HepG2 (cell line): ENCODE measurements at regions not wholly inside any gene's neighbourhood (a gene's known extent, or its start where the extent isn't known, plus 50 kb on each side); places are given as distances from the start of the nearest gene placed in this dataset.

Experiments
- CTCF ChIP-seq: sonication (generic); formaldehyde crosslinking; IDR thresholded peaks from 2 replicates; pipeline ENCODE4 v1.5.0; 2020; ENCODE audit warnings: mild to moderate bottlenecking, missing genetic modification reagents, moderate library complexity
- EED ChIP-seq: sonication (generic); formaldehyde crosslinking; IDR thresholded peaks from 2 replicates; pipeline ENCODE4 v1.5.0; 2020; ENCODE audit warnings: mild to moderate bottlenecking, missing genetic modification reagents
- ELF1 ChIP-seq: sonication (generic); formaldehyde crosslinking; IDR thresholded peaks from 2 replicates; pipeline ENCODE4 v1.4.0; 2020; ENCODE audit warnings: missing genetic modification reagents
- HNRNPL ChIP-seq: fragments of 200-400 bp; formaldehyde crosslinking; IDR thresholded peaks from 2 replicates; pipeline ENCODE4 v1.6.1; 2017; ENCODE audit warnings: mild to moderate bottlenecking, low read depth, low read length
- NCOA1 ChIP-seq: sonication (generic); formaldehyde crosslinking; IDR thresholded peaks from 2 replicates; pipeline ENCODE4 v1.9.0; 2021; ENCODE audit warnings: missing genetic modification reagents
- NFIC ChIP-seq: IDR thresholded peaks from 2 replicates; pipeline ENCODE4 v1.6.1; 2012; ENCODE audit warnings: mild to moderate bottlenecking, low read length, inconsistent platforms
- POLR2A ChIP-seq, 2 experiments: IDR thresholded peaks; 2 replicates each; pipeline ENCODE4 v1.6.1; 2011; ENCODE audit warnings: low read depth in 2 of 2, low read length in 2 of 2, mild to moderate bottlenecking in 1 of 2, moderate library complexity in 1 of 2; ENCODE audit not compliant: insufficient read depth in 1 of 2
- POLR2AphosphoS2 ChIP-seq: IDR thresholded peaks from 2 replicates; pipeline ENCODE4 v1.6.1; 2011; ENCODE audit warnings: low read depth, low read length, improper control_type of control experiment
- POLR2AphosphoS5 ChIP-seq: IDR thresholded peaks from 2 replicates; pipeline ENCODE4 v1.6.1; 2012; ENCODE audit warnings: low read depth, low read length
- REST ChIP-seq, 2 experiments: IDR thresholded peaks; 2 replicates each; pipeline ENCODE4 v1.6.1; 2011 to 2012; ENCODE audit warnings: low read length in 2 of 2, borderline replicate concordance in 1 of 2, low read depth in 1 of 2, mild to moderate bottlenecking in 1 of 2, moderate library complexity in 1 of 2
- YEATS2 ChIP-seq: sonication (generic); formaldehyde crosslinking; IDR thresholded peaks from 2 replicates; pipeline ENCODE4 v1.4.0; 2020; ENCODE audit warnings: missing genetic modification reagents, borderline replicate concordance
- ZNF253 ChIP-seq: sonication (generic); formaldehyde crosslinking; IDR thresholded peaks from 2 replicates; pipeline ENCODE4 v1.8.0; 2022; ENCODE audit warnings: mild to moderate bottlenecking, missing genetic modification reagents, borderline replicate concordance
- ZNF33A ChIP-seq: sonication (generic); formaldehyde crosslinking; IDR thresholded peaks from 2 replicates; pipeline ENCODE4 v1.5.1; 2020; ENCODE audit warnings: missing genetic modification reagents, mild to moderate bottlenecking, moderate library complexity, borderline replicate concordance
- ZNF513 ChIP-seq: sonication (generic); formaldehyde crosslinking; conservative IDR thresholded peaks from 2 replicates; pipeline ENCODE4 v1.5.0; 2020; ENCODE audit warnings: missing genetic modification reagents

GRCh38 chr16:55136356-55137150 lies 187.4 kb upstream of the IRX6 start:
- TF ChIP-seq POLR2AphosphoS5 (no peak), POLR2A (IDR thresholded peaks at IDR 0.05; ENCODE audit: insufficient read depth in 1 of 2, low read depth in 2 of 2, low read length in 2 of 2) (no peak), EED (no peak), CTCF (CRISPR knock-in tag) (no peak), POLR2AphosphoS2 (no peak), NFIC (no peak), ZNF33A (no peak), REST (IDR thresholded peaks at IDR 0.05; ENCODE audit: borderline replicate concordance in 1 of 2, low read depth in 1 of 2, low read length in 2 of 2) (no peak), NCOA1 (CRISPR knock-in tag) (no peak), ZNF513 (no peak), HNRNPL (no peak), ZNF253 (CRISPR knock-in tag) (no peak), ELF1 (no peak), YEATS2 (CRISPR knock-in tag) (no peak)
